GM20000 (cell line): ENCODE measurements at regions not wholly inside any gene's neighbourhood (a gene's known extent, or its start where the extent isn't known, plus 50 kb on each side); places are given as distances from the start of the nearest gene placed in this dataset.

Experiments used
- DNase-seq: peaks from one replicate; pipeline ENCODE4 v3.0.0; 2012; ENCODE audit warnings: low spot score
- CTCF ChIP-seq: IDR thresholded peaks from 2 replicates; pipeline ENCODE4 v1.5.1; 2012; ENCODE audit warnings: mild to moderate bottlenecking, control low read depth; ENCODE audit errors: extremely low read depth, missing control alignments

DNA sequence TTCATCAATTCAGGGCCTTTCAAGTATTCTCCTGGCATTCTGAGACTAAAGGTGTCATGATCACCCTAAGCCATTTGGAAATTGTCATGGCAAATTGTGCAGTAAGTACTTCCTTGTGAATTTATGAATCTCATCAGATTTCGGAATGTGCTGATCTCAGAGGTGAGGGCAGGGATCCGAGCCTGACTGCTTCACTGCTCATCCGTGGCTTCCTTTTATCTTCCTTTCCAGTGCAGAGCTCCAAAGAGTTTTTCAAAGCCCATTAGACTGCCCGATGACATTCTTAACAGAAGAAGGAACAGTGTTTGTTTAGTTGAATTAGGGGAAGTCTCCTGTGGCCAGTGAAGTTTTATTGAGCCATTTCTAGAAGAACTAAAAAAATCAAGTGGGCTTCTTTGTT is 182.8 kb upstream of the GDNF start:
- TF ChIP-seq CTCF = no peak
- no peak for DNase-seq

GRCh38 chr5:38018016-38018415 is 178.2 kb upstream of the GDNF start:
- no peak for TF ChIP-seq CTCF
- no peak for DNase-seq

DNA sequence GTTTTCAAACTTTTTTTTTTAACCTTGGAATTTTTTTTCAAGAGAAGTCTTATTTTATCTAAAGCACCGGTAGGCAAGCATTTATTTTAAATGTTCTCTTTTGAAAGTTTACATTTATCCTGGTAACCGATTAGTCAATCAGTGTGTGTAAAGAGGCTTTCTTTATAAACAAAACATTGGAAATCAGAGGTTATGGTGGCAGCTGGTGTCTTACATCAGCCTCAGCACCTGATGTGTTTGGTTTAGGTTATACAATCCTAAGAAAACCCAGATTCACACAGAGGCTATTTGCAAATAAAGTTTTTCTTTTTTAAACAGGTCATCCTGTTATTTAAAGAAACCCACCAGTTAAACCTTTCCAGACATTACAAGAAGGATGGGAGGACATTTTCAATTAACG is 173.3 kb upstream of the GDNF start:
- TF ChIP-seq CTCF = no peak
- no peak for DNase-seq

DNA sequence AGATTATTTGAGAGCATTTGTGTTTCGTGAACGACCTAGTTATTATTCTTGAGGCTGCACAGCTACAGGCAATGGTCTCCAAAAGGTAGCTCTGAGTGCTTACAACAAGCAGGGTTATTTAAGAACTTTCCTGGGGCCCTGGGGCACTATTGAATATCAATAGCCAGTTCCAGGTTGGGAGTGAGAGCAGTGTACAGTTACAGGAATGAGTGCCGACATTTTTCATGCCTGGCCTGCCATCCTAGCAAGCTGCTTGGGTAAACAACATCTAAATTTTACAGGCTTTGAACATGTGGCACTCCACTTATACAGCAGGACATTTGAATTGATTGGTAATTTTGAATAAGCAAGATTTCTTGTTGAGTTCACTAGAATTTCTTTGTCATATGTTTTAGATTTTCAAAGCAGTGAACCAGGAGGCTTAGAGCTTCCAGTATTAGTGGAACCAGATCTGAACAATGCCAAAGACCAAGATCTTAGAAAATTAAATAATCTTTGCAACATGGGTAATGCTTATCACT is 171.9 kb upstream of the GDNF start:
- TF ChIP-seq CTCF = no peak
- no peak for DNase-seq

DNA sequence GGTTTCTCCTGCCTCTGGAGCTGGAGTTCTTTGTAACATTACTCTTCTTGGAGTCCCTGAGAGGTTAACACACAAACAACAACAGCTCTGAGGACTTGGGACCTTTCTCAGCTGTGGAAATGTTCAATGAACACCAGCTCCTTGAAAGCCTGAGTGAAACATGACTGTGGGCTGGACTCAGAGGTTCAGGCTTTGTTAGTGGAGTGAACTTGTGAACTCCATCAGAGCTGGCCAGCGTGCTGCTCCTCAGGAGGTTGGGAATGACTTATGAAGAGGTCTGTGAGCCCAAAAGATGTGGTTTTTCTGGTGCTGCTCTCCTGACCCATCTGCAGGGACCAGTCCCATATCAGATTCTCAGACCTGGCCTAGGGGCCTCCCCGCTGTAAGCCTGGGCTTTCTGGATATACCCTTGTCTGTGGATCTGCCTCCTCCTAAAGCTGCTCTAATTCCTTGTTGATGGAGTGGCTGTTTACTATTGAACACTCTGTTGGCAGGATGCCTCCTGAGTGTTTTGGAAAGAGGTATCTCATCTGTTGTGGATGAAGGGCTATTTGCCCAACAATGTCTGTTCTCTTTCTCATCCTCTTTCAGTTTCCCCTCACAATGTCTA is 170.0 kb upstream of the GDNF start:
- no peak for TF ChIP-seq CTCF
- DNase-seq = no peak

- TF ChIP-seq CTCF = no peak
- DNase-seq = no peak
Observed at GRCh38 chr5:38008198-38008597, 168.4 kb upstream of the GDNF start.

DNA sequence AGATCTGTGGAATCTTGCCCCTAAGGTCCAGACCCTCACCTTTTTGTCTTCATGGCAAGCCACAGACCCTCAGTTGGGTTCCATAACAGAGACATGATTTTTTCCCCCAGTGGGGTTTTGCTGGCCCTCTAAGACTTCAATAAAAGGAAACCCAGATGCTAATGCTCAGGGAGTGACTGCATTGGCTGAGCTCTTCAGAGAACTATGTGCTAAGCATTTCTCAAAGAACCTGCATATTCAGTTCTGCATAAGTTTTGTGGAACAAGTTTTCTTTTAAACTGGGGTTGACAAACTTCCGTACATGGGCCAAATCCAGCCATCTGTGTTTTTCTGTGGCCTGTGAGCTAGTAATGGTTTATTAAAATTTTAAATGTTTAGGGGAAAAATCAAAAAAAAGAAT is 159.8 kb upstream of the GDNF start:
- TF ChIP-seq CTCF = no peak
- no peak for DNase-seq
